HG02884 (cell line): ENCODE measurements at regions not wholly inside any gene's neighbourhood (a gene's known extent, or its start where the extent isn't known, plus 50 kb on each side); places are given as distances from the start of the nearest gene placed in this dataset.

Experiments
- ATAC-seq: cut with Tn5 transposase; IDR thresholded peaks from one replicate; pipeline ENCODE4 v1.9.1; 2021; ENCODE audit warnings: mild to moderate bottlenecking, moderate library complexity; ENCODE audit not compliant: unreplicated experiment

GRCh38 chr1:14180738-14181137 is 417.7 kb upstream of the KAZN start:
- no peak for ATAC-seq

- ATAC-seq = no peak
Measured at GRCh38 chr1:14181191-14181795, 417.2 kb upstream of the KAZN start.

DNA sequence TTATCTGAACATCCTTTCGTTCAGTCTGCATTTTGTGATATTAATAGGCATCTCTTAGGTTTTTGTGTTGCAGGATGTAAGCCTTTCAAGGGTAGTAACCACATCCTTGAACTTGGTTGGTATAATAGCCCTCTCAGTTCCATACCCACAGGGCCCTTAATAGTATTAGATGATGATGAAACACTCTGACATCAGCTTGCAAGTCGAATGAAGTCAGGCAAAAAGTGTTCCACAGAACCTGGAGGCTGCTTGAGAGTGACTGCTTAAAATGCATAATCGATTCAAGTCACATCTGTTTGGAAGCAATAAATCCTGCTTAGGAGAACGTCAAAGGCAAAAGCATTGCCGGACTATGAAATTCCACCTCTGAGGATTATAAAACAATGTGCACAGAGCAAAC is 415.6 kb upstream of the KAZN start:
- ATAC-seq = no peak

DNA sequence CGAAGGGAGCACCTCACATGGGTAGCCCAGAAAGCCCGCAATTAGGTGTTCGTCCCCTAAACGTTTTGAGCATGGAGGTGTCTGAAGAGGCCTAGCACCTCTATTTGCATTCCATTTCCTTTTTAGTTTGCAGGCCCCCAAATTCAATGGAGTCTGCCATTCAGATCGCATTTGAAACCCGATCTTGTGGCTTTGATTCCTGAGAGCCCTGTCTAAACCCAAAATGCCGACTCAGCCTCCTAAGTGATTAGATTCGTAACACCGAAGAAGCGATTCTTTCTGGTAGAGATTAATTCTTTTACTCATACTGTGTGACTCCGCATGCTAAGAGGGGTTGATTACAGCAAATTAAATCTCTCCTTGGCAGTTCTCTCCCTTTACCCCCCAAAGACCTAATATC is 415.2 kb upstream of the KAZN start:
- no peak for ATAC-seq

DNA sequence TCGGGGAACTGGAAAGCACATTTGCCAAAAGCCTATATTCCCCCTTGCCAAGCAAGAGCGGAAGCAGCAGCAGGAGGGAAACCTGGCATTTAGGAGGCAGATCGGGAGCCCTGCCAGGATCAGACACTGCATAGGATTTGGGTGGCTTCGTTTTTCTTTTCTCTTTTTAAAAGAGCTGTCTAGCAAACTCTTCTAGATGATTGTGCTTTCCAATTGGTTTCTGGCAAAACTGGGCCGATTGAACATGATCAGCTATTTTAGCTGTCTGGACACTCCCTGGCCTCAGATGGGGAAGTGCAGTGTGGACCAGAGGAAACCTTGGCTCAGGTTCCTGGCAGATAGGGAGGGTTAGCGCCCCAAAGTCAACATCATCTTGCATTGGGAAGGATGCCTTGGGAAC is 414.0 kb upstream of the KAZN start:
- ATAC-seq = no peak

DNA sequence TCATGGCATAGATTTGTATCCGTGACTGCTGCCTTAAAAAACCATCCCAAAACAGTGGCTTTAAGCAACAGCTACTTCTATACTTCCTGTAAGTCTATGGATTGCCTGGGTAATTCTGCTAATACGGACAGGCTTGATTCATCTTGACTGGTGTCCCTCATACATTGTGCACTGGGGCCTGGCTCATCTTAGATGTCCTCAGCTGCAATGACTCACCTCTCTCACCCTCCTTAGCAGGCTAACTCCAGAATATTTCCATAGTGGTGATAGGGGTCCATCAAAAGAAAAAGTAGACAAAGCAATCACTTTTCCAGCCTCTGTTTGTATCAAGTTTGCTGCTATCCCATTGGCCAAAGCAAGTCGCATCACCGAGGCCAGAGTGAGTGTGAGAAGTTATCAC is 409.1 kb upstream of the KAZN start:
- no peak for ATAC-seq

DNA sequence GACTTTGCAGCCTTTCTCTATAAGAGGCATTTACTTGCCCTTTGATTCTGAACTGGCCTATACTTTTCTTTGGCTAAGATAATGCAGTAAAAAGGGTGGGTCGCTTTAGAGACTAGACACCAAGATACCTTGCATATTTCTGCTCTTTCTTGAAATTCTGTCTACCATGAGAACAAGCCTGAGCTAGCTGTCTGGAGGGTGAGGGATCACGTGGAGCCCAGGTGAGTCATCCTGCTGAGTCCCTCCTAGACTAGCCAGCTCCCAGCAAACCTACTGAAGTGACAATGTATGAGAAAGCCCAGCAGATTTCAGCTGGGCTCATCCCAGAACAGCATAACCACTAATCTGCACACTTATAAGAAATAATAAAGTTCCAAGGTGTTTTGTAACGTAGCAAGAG is 408.0 kb upstream of the KAZN start:
- no peak for ATAC-seq

DNA sequence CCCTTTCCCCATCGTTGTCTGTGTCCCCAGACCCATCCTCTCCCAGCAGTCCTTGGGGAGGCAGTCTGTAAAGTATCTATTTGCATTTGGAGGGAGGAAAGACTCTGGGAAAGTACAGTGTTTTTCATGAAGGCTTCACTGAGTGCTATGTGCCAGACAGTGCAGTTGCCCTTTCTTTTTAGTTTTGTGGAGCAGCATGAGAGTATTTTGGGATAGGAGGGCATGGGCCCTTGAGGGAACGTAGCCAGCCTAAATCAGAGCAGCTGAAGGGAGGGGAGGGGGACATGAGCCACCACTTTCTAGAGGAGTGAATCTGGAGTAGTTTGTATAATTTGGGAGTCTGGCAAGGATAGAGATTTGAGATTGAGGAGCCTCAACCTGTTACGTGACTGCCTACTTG is 404.0 kb upstream of the KAZN start:
- no peak for ATAC-seq

GRCh38 chr1:14205066-14205465 is 393.4 kb upstream of the KAZN start:
- no peak for ATAC-seq

DNA sequence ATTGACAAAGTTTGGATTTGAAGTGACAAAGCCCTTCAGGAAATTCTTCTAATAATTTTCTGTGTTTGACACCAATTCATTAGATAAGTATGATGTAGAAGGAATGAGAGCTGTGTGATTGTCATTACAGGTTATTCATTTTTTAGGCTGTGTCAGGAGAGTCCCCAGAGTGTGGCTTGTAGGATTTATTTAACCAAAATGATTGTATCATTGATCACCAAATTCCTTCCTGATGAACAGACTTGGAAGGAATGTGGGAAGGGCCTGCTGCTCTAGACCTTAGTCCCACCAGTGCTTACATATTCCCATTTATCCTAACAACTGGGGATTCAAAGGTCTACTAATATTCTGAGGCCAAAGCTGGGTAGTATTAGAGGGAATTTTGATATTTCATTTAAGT is 383.3 kb upstream of the KAZN start:
- no peak for ATAC-seq

DNA sequence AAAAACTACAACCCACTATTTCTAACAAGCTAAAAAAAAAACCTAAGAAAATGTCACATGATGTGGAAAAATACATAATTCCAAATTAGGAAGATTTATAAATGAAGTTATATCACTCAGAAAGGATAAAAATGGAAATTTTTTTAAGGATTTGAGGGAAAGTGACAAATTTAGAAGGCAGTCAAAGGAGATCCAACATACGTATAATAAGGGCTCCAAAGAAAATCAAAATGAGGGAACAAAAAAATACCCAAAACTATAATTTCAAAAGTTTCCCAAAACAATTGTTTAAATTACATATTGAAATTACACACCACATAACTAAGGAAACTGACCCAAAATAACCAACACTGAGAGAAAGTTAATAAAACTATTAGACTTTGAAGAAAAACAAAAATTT is 381.1 kb upstream of the KAZN start:
- ATAC-seq = no peak

DNA sequence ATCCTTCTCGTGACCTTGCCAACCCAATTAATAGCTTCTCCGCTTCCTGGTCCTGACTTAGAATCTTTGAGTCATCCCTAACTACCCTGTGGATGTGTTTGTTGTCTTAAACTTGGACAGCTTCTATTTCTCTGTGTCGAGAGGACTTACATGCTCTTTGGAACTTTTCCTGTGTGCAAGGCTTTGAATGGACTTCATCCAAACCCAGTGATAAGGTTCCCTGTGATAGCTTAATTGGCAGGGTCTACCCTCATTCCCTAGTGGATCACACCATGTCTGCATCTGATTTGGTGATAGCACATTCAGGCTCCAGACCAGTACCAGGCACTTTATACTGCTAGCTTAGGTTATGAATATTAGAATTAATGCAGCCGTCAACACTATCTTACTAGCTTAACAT is 378.2 kb upstream of the KAZN start:
- no peak for ATAC-seq

GRCh38 chr1:14220811-14221210 is 377.7 kb upstream of the KAZN start:
- no peak for ATAC-seq

- no peak for ATAC-seq
Measured at GRCh38 chr1:14222086-14222485, 376.4 kb upstream of the KAZN start.

DNA sequence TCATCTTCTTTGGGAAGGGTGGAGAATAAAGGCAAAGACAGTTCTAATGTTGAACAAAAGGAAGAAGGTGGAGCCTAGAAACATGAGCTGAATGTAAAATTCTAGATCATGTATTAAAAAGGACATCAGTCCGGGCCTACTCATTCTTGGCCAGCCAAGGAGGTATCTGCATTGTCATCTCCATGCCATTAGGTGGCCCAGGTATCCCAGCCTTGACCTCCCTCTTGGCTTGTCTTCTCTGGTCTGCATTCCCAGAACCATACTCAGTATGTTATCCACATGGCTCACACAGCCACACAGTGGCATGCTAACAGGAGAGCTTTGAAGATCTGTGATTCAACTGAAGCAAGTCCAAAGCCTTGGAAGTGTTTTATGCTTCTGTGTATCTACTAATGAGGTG is 369.8 kb upstream of the KAZN start:
- ATAC-seq = no peak

DNA sequence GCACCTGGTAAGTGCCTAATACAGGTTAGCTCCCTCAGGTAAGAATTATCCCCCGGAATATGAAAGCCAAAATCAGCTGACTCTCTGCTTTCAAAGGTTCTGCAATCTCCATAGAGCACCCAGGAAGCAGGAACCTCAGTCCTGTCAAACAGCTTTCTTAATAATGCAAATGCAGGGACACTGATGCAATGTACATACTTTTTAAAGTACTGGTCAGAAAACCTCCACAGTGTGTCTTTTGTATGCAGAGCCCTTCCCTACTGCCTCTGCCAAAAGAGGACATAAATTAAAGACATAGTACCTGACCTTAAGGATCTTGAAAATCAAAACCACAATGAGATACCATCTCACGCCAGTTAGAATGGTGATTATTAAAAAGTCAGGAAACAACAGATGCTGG is 365.0 kb upstream of the KAZN start:
- no peak for ATAC-seq

DNA sequence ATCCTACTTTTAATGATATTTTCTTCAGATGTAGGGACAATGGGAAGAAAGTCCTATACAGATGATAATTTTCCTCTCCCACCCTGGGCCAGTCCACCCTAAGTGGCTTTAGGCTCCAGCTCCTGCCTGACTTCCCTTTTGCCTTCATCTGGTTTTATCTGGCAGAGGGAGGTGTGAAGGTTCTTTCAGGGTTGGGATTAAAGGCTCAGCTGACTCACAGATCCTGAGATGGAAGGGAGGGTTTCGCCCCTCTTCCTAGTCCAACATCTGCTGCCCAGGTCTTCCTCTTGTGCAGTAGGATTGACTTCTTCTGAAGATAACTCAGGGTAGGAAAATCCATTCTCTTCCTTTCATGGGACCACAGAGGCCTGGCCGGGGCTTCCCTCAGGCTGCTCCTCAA is 362.4 kb upstream of the KAZN start:
- ATAC-seq = no peak

- no peak for ATAC-seq
Measured at GRCh38 chr1:14238472-14239307, 359.8 kb upstream of the KAZN start.

DNA sequence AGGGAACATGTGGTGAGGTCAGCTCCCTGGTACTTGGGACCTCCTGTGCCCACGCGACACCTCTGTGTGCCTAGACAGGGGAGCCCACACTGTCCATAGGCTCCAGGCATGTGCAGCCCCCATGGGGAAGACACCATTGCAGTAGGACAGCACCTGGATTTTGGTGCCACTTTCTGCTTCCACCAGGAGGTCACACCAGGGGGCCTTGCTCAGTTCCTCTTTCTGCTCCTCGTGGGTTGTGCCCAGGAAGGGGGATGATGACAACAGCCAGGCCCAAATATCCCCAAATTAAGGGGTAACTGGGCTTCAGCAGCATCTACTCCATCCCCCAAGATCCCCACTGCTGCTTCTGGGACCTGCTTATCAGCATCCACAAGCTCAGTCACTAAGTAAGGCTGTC is 358.2 kb upstream of the KAZN start:
- no peak for ATAC-seq

- ATAC-seq = no peak
Measured at GRCh38 chr1:14242123-14242522, 356.4 kb upstream of the KAZN start.

DNA sequence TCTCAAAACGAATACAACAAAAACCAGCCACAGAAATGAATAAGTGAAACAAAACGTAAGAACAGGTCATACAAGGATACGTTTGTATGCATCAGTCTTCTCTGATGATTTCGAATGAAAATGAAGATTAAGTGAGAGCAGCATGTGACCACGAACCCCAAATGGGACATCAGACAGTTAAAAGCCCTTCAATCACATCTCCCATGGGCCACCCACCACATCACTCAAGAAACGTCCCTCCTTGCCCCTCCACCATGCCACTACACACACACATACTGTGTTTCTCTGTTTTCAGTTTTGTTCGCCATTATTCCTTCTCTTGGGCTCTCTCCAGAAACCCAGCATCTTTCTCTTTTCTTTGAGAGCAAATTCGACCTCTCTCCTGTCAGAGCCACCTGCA is 355.6 kb upstream of the KAZN start:
- ATAC-seq = no peak

DNA sequence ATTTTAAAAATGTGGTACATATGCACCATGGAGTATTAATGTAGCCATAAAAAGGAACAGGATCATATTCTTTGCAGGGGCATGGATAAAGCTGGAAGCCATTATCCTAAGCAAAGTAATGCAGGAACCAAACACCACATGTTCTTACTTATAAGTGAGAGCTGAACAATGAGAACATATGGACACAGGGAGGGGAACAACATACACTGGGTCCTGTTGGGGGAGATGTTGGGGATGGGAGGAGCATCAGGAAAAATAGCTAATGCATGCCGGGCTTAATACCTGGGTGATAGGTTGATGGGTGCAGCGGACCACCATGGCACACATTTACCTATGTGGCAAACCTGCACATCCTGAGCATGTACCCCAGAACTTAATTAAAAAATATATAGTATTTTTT is 352.5 kb upstream of the KAZN start:
- ATAC-seq = no peak

GRCh38 chr1:14246471-14246870 is 352.0 kb upstream of the KAZN start:
- ATAC-seq = no peak
